HepG2 (cell line): ENCODE measurements at regions not wholly inside any gene's neighbourhood (a gene's known extent, or its start where the extent isn't known, plus 50 kb on each side); places are given as distances from the start of the nearest gene placed in this dataset.

Source experiments
- ATAC-seq: fragments of 200-7000 bp; cut with Tn5 transposase; 3 replicates; pipeline ENCODE4 v1.9.1; 2020; ENCODE audit warnings: mild to moderate bottlenecking, moderate library complexity
- BruUV-seq: library from RNA; stranded (reverse); fragments of 400-500 nt; replicated peaks from 2 replicates; lab custom pipeline; 2021; lab: Mats Ljungman, UMichigan
- CTCF ChIA-PET: fragments of 300-600 bp; formaldehyde crosslinking; extraction: SDS; loops from one replicate; lab custom pipeline; 2021; ENCODE audit warnings: low total read pairs, inconsistent platforms, low intra/inter-chr PET ratio; lab: Yijun Ruan, JAX
- POLR2A ChIA-PET: fragments of 350-600 bp; sonication (Branson Sonifier 250); formaldehyde crosslinking; loops from one replicate; lab custom pipeline; 2020; ENCODE audit warnings: antibody characterized with exemption, inconsistent platforms; lab: Yijun Ruan, JAX
- DNase-seq: peaks from one replicate; pipeline ENCODE4 v3.0.0-alpha.2; 2015; ENCODE audit warnings: low spot score
- FAIRE-seq: peaks from 3 replicates; lab custom pipeline; 2011; peaks lifted over from hg19 to GRCh38; lab: Jason Lieb, UNC
- H2AFZ ChIP-seq: one replicate; pipeline ENCODE4 v1.6.1; 2011; ENCODE audit warnings: low read length, inconsistent platforms
- H3K27ac ChIP-seq: fragments of 300-600 bp; 3 replicates; pipeline ENCODE4 v1.8.0; 2011; ENCODE audit warnings: mixed run types, mild to moderate bottlenecking, mixed read lengths, low read length, inconsistent platforms; ENCODE audit not compliant: insufficient read depth; ENCODE audit errors: extremely low read length
- H3K27me3 ChIP-seq, 2 experiments: fragments of 200-600 bp in 1 of 2; 2 replicates in 1 of 2; 3 replicates in 1 of 2; pipeline versions ENCODE4 v1.6.0 to v1.8.0; 2011; ENCODE audit warnings: low read length in 2 of 2, mild to moderate bottlenecking in 2 of 2, moderate library complexity in 2 of 2, inconsistent platforms in 1 of 2; ENCODE audit not compliant: insufficient read depth in 2 of 2, control insufficient read depth in 1 of 2
- H3K36me3 ChIP-seq, 2 experiments: fragments of 200-600 bp in 1 of 2; replicated peaks in 1 of 2; 2 replicates in 1 of 2; 3 replicates in 1 of 2; pipeline versions ENCODE4 v1.5.1 to v1.8.0; 2011; ENCODE audit warnings: low read length in 2 of 2, inconsistent platforms in 1 of 2; ENCODE audit not compliant: insufficient read depth in 2 of 2, control insufficient read depth in 1 of 2
- H3K4me1 ChIP-seq: 2 replicates; pipeline ENCODE4 v1.5.1; 2012; ENCODE audit warnings: low read length, inconsistent platforms; ENCODE audit not compliant: insufficient read depth
- H3K4me2 ChIP-seq: 2 replicates; pipeline ENCODE4 v1.6.0; 2011; ENCODE audit warnings: low read depth, low read length, inconsistent platforms
- H3K4me3 ChIP-seq, 3 experiments: fragments of 200-600 bp in 1 of 3; sonication (generic), shearing (Covaris generic) in 1 of 3; replicated peaks in 1 of 3; 2 replicates each; pipeline ENCODE4 v1.5.1; 2011 to 2016; ENCODE audit warnings: low read length in 3 of 3, inconsistent platforms in 2 of 3, low read depth in 2 of 3, mild to moderate bottlenecking in 2 of 3, control low read depth in 1 of 3, mixed read lengths in 1 of 3; ENCODE audit not compliant: insufficient read depth in 1 of 3
- H3K79me2 ChIP-seq: one replicate; pipeline ENCODE4 v1.6.1; 2011; ENCODE audit warnings: low read length, inconsistent platforms; ENCODE audit not compliant: insufficient read depth
- H3K9ac ChIP-seq: 2 replicates; pipeline ENCODE4 v1.6.0; 2011; ENCODE audit warnings: mild to moderate bottlenecking, low read depth, low read length, inconsistent platforms; ENCODE audit not compliant: insufficient read depth
- H3K9me3 ChIP-seq: 2 replicates; pipeline ENCODE4 v1.5.1; 2012; ENCODE audit warnings: mild to moderate bottlenecking, low read length
- H4K20me1 ChIP-seq: 2 replicates; pipeline ENCODE4 v1.6.0; 2011; ENCODE audit warnings: inconsistent platforms, mild to moderate bottlenecking, low read length, moderate library complexity; ENCODE audit not compliant: insufficient read depth
- FOXC1 ChIP-seq: sonication (generic); formaldehyde crosslinking; IDR thresholded peaks from 2 replicates; pipeline ENCODE4 v1.8.0; 2022; ENCODE audit warnings: mild to moderate bottlenecking, missing genetic modification reagents, borderline replicate concordance
- IRF1 ChIP-seq: sonication (generic); formaldehyde crosslinking; IDR thresholded peaks from 2 replicates; pipeline ENCODE4 v1.4.0; 2020; ENCODE audit warnings: low read depth, mild to moderate bottlenecking, missing genetic modification reagents
- JDP2 ChIP-seq: sonication (generic); formaldehyde crosslinking; IDR thresholded peaks from 2 replicates; pipeline ENCODE4 v1.8.1; 2022; ENCODE audit warnings: missing genetic modification reagents, borderline replicate concordance
- KDM4B ChIP-seq: sonication (generic); formaldehyde crosslinking; IDR thresholded peaks from 2 replicates; pipeline ENCODE4 v1.4.0; 2020; ENCODE audit warnings: missing genetic modification reagents
- PAF1 ChIP-seq: IDR thresholded peaks from 2 replicates; pipeline ENCODE4 v1.6.1; 2016; ENCODE audit warnings: missing genetic modification reagents, missing compliant biosample characterization
- POLR2AphosphoS5 ChIP-seq: IDR thresholded peaks from 2 replicates; pipeline ENCODE4 v1.6.1; 2012; ENCODE audit warnings: low read depth, low read length
- SNAPC4 ChIP-seq: sonication (generic); formaldehyde crosslinking; IDR thresholded peaks from 2 replicates; pipeline ENCODE4 v1.4.0; 2020; ENCODE audit warnings: mild to moderate bottlenecking, missing genetic modification reagents
- ZNF350 ChIP-seq: sonication (generic); formaldehyde crosslinking; IDR thresholded peaks from 2 replicates; pipeline ENCODE4 v1.4.0; 2020; ENCODE audit warnings: mild to moderate bottlenecking, low read depth, missing genetic modification reagents, borderline replicate concordance
- ZNF503 ChIP-seq: sonication (generic); formaldehyde crosslinking; IDR thresholded peaks from 2 replicates; pipeline ENCODE4 v1.4.0; 2020; ENCODE audit warnings: missing genetic modification reagents
- WGBS: methylation state at CpG from one replicate; pipeline ENCODE4 v1.1.6; 2017; ENCODE audit warnings: low lambda C conversion rate; 5-methylcytosine and 5-hydroxymethylcytosine counted together
- in situ Hi-C: cut with HindIII; loops from 2 replicates; pipeline ENCODE4 v1.10.0; 2017; ENCODE audit warnings: low pct_unique_long_range_greater_than_20kb; ENCODE audit not compliant: extremely low pct_ligation_motif_present
- intact Hi-C: fragments of 100-400 bp; cut with micrococcal nuclease; formaldehyde crosslinking; loops from one replicate; pipeline ENCODE4 v1.10.0; 2022; ENCODE audit not compliant: unreplicated experiment
- TF ChIP-seq, protein P1 (sequence below), 2 experiments: fragments of 450-650 bp in 1 of 2; sonication (generic) in 1 of 2; formaldehyde crosslinking; IDR thresholded peaks; 2 replicates each; pipeline versions ENCODE4 v1.5.0 to v1.8.0; 2020 to 2022; ENCODE audit warnings: mild to moderate bottlenecking in 1 of 2, missing genetic modification reagents in 1 of 2

DNA sequence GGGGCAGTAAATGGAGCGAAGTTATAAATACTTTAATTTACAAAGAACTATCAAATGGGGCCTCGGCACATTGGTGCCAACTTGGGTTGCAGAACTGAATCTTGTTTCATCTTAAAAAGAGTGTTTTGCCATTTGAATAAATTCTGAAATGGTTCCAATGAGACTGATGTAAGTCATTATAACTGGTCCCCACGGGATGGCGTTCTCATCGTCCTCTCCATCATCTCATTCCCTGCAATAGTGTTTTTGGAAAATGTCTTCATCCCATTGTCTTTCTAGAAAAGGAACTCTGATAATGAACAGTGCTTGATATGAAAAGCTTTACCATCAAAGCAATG is 422.0 kb upstream of the ID2 start:
- H2AFZ ChIP-seq, result no peak overlapping the region
- TF ChIP-seq JDP2 (no peak), PAF1 (CRISPR knock-in tag) (no peak)
- TF ChIP-seq, protein P1, sequence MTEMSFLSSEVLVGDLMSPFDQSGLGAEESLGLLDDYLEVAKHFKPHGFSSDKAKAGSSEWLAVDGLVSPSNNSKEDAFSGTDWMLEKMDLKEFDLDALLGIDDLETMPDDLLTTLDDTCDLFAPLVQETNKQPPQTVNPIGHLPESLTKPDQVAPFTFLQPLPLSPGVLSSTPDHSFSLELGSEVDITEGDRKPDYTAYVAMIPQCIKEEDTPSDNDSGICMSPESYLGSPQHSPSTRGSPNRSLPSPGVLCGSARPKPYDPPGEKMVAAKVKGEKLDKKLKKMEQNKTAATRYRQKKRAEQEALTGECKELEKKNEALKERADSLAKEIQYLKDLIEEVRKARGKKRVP (CRISPR knock-in tag; IDR thresholded peaks at IDR 0.05), result no peak
- WGBS, result 58% methylated on average over 5 of the region's 5 CpGs
- no peak for FAIRE-seq
- ChIA-PET CTCF (no interaction called here), POLR2A (no interaction called here)
- H3K4me1 ChIP-seq, result no peaks in the 10 kb centered on the region; the same call in 1 of the 2 replicates
- H3K4me2 ChIP-seq, result no peak overlapping the region
- no peak for ATAC-seq
- H3K27me3 ChIP-seq, result peaks cover 0 to 11% of the 10 kb centered on the region in 2 experiments; a peak in 3 of 5 replicates
- in situ Hi-C loops (no loop called here), intact Hi-C loops (no loop called here)
- BruUV-seq, result no TSS peak
- no peak for DNase-seq
- H3K4me3 ChIP-seq, result no peak overlapping the region
- no peak overlapping the region for H3K27ac ChIP-seq
- no peaks in the 10 kb centered on the region for H3K9me3 ChIP-seq
- no peaks in the 10 kb centered on the region for H4K20me1 ChIP-seq
- no peaks in the 10 kb centered on the region for H3K36me3 ChIP-seq
- no peak overlapping the region for H3K9ac ChIP-seq
- no peaks in the 10 kb centered on the region for H3K79me2 ChIP-seq

GRCh38 chr2:8260213-8260612 is 421.6 kb upstream of the ID2 start:
- peaks cover 0 to 11% of the 10 kb centered on the region in 2 experiments; a peak in 3 of 5 replicates for H3K27me3 ChIP-seq
- DNase-seq (no peak), ATAC-seq (no peak), FAIRE-seq (no peak)
- H3K36me3 ChIP-seq, result no peaks in the 10 kb centered on the region
- no peaks in the 10 kb centered on the region for H4K20me1 ChIP-seq
- POLR2A ChIA-PET, result no interaction called here
- no TSS peak for BruUV-seq
- no peak overlapping the region for H3K4me3 ChIP-seq
- in situ Hi-C loops (no loop called here), intact Hi-C loops (no loop called here)
- CTCF ChIA-PET, result no interaction called here
- no peaks in the 10 kb centered on the region; the same call in 1 of the 2 replicates for H3K4me1 ChIP-seq
- WGBS, result 61% methylated on average over 11 of the region's 11 CpGs
- H3K9ac ChIP-seq, result no peak overlapping the region
- no peak overlapping the region for H2AFZ ChIP-seq
- no peak overlapping the region for H3K4me2 ChIP-seq
- H3K9me3 ChIP-seq, result no peaks in the 10 kb centered on the region
- no peak overlapping the region for H3K27ac ChIP-seq
- H3K79me2 ChIP-seq, result no peaks in the 10 kb centered on the region
- TF ChIP-seq ZNF503 (CRISPR knock-in tag), result no peak
- no peak for TF ChIP-seq ZNF350 (CRISPR knock-in tag)
- TF ChIP-seq IRF1 (CRISPR knock-in tag), result no peak
- no peak for TF ChIP-seq POLR2AphosphoS5
- TF ChIP-seq SNAPC4, result no peak
- TF ChIP-seq KDM4B, result no peak
- no peak for TF ChIP-seq FOXC1 (CRISPR knock-in tag)
